ENCODE measurements at regions not wholly inside any gene's neighbourhood (a gene's known extent, or its start where the extent isn't known, plus 50 kb on each side); places are given as distances from the start of the nearest gene placed in this dataset.

DNA sequence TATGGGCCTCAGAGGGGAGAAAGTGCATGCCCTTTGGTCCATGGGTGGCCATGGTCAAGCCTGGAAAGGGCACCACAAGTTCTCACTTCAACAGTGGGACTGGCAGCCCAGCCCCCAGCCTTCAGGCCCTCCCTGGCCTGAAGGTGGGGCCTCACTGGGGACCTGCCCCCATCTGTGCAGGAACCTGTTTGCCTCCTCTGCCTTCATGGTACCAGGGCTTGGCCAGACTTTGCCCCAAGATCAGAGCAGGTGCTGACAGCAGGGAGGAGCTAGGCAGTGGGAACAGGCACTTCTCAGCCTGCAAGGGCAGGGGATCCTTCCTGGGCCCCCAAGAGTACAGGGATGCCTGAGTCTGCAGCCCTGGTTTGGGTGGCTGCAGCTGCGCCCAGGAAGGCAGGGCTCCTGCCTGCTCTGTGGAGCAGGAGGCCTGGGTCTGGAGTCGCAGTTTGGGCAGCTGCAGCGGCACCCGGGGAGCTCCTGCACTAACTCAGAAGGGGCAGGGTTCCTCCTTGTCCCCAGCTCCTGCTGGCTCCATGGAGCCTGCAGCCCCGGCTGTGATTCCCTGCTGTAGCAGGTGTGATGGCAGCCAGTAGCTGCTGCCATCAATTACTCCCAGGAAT lies 460.1 kb upstream of the NCAM2 start:
- Histone ChIP-seq H3K9me3 (no peaks in the 10 kb centered on the region), H3K4me3 (no peak overlapping the region), H3K36me3 (no peaks in the 10 kb centered on the region), H3K27me3 (no peaks in the 10 kb centered on the region), H3K4me1 (no peaks in the 10 kb centered on the region), H3K27ac (no peak overlapping the region)
- intact Hi-C loops (cut with DNase I; ENCODE audit: low total_unique reads), result no loop called here
- 80% methylated on average over 5 of the region's 5 CpGs; no CpG with 5 or more reads in 1 of the 2 donors for WGBS, 2 donors (ENCODE audit: low coverage in 1 of 2)
- in situ Hi-C loops (cut with MboI; ENCODE audit: low pct_ligation_motif_present in 1 of 4, low pct_unique_long_range_greater_than_20kb in 1 of 4, low sequenced_read_pairs in 3 of 4), result no loop called here
- TF ChIP-seq POLR2A (IDR thresholded peaks at IDR 0.05) (no peak), POLR2AphosphoS5 (IDR thresholded peaks at IDR 0.05) (no peak), EP300 (IDR thresholded peaks at IDR 0.05; ENCODE audit: low read depth) (no peak)
- TF ChIP-seq, protein P1, sequence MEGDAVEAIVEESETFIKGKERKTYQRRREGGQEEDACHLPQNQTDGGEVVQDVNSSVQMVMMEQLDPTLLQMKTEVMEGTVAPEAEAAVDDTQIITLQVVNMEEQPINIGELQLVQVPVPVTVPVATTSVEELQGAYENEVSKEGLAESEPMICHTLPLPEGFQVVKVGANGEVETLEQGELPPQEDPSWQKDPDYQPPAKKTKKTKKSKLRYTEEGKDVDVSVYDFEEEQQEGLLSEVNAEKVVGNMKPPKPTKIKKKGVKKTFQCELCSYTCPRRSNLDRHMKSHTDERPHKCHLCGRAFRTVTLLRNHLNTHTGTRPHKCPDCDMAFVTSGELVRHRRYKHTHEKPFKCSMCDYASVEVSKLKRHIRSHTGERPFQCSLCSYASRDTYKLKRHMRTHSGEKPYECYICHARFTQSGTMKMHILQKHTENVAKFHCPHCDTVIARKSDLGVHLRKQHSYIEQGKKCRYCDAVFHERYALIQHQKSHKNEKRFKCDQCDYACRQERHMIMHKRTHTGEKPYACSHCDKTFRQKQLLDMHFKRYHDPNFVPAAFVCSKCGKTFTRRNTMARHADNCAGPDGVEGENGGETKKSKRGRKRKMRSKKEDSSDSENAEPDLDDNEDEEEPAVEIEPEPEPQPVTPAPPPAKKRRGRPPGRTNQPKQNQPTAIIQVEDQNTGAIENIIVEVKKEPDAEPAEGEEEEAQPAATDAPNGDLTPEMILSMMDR (IDR thresholded peaks at IDR 0.05), result no peak
- no peak for DNase-seq

DNA sequence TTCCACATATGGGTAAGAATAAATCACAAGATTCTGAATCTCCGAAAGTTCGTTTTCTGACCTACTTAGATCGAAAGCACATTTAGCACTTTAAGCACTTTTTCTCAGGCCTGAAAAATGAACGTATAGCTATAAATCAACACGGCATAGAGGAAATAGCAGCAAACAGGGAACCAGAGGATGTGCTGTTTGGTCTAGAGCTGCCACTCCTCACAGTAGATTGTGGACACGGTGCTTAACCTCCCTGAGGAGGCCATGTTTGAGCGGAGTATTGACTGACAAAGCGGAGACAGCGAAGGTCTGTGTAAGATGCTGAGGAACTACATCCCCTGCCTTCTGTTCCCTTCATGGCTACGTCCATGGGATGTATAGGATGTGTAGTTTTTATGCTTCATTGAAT lies 452.8 kb upstream of the NCAM2 start:
- DNase-seq, result no peak
- intact Hi-C loops (cut with DNase I; ENCODE audit: low total_unique reads) (no loop called here), in situ Hi-C loops (cut with MboI; ENCODE audit: low pct_ligation_motif_present in 1 of 4, low pct_unique_long_range_greater_than_20kb in 1 of 4, low sequenced_read_pairs in 3 of 4) (no loop called here)
- Histone ChIP-seq H3K4me1 (no peaks in the 10 kb centered on the region), H3K4me3 (no peak overlapping the region), H3K27ac (no peak overlapping the region), H3K36me3 (no peaks in the 10 kb centered on the region), H3K27me3 (no peaks in the 10 kb centered on the region), H3K9me3 (no peaks in the 10 kb centered on the region)
- TF ChIP-seq POLR2AphosphoS5 (IDR thresholded peaks at IDR 0.05) (no peak), POLR2A (IDR thresholded peaks at IDR 0.05) (no peak), EP300 (IDR thresholded peaks at IDR 0.05; ENCODE audit: low read depth) (no peak)
- TF ChIP-seq, protein P1 (IDR thresholded peaks at IDR 0.05), result no peak
- WGBS, 2 donors (ENCODE audit: low coverage in 1 of 2), result 81 to 92% methylated on average over 10 of the region's 10 CpGs

DNA sequence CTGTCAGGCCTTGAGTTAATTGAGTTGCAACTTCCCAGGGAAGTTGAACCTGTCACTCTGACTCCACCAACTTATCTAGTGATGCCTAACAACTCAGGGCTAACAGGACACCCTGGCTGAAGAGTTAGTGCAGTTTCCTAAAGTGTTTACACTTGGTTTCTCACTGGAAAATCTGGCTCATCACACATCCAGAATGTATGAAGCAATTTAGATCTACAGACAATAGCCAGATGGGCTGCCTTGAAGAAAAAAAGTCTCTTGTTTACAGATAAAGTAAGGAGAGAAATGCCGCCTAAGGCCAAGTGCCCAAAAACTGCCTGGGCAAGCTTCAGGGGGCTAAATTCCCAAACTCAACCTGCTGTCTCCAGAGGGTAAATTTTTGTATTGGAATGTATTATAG lies 446.3 kb upstream of the NCAM2 start:
- TF ChIP-seq POLR2AphosphoS5 (IDR thresholded peaks at IDR 0.05) (peak; percentile 73 to 74 (median 73)), POLR2A (IDR thresholded peaks at IDR 0.05) (no peak)
- TF ChIP-seq, protein P1 (IDR thresholded peaks at IDR 0.05), result no peak
- 81 to 100% methylated on average over 1 of the region's 1 CpG for WGBS, 2 donors (ENCODE audit: low coverage in 1 of 2)
- in situ Hi-C loops (cut with MboI; ENCODE audit: low pct_ligation_motif_present in 1 of 4, low pct_unique_long_range_greater_than_20kb in 1 of 4, low sequenced_read_pairs in 3 of 4) (no loop called here), intact Hi-C loops (cut with DNase I; ENCODE audit: low total_unique reads) (no loop called here)
- Histone ChIP-seq H3K27ac (peak overlapping the region in 3 of 4 donors; percentile 2 to 40 (median 15)), H3K36me3 (no peaks in the 10 kb centered on the region), H3K27me3 (no peaks in the 10 kb centered on the region), H3K4me3 (no peak overlapping the region), H3K9me3 (no peaks in the 10 kb centered on the region), H3K4me1 (no peaks in the 10 kb centered on the region)
- no peak for DNase-seq

DNA sequence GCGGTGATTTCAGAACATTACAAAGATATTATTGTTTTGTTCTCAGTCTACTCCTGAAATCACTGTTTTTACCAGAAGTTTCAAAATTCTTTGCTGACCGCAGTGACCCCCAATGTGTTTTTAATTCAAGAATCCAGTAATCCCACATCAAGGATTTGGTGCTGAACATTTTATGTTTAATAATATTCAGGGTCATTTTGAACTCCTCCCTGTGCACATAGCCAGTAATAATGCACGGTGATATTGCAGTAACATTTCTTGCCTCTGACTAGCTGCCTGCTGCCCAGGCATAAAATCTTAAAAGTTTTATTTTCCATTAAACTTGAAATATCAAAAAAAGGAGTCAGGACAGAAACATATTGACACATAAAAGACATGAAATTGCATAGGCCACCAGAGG lies 443.4 kb upstream of the NCAM2 start:
- TF ChIP-seq POLR2A (IDR thresholded peaks at IDR 0.05), result no peak
- TF ChIP-seq POLR2AphosphoS5 (IDR thresholded peaks at IDR 0.05), result no peak
- TF ChIP-seq, protein P1 (IDR thresholded peaks at IDR 0.05), result no peak
- TF ChIP-seq EP300 (IDR thresholded peaks at IDR 0.05; ENCODE audit: low read depth), result no peak
- intact Hi-C loops (cut with DNase I; ENCODE audit: low total_unique reads), result no loop called here
- WGBS, 2 donors (ENCODE audit: low coverage in 1 of 2), result 68 to 83% methylated on average over 3 of the region's 3 CpGs
- Histone ChIP-seq H3K4me1 (no peaks in the 10 kb centered on the region), H3K9me3 (no peaks in the 10 kb centered on the region), H3K4me3 (no peak overlapping the region), H3K27ac (no peak overlapping the region), H3K27me3 (no peaks in the 10 kb centered on the region), H3K36me3 (no peaks in the 10 kb centered on the region)
- no peak for DNase-seq
- in situ Hi-C loops (cut with MboI; ENCODE audit: low pct_ligation_motif_present in 1 of 4, low pct_unique_long_range_greater_than_20kb in 1 of 4, low sequenced_read_pairs in 3 of 4), result no loop called here
